ENCODE measurements at regions not wholly inside any gene's neighbourhood (a gene's known extent, or its start where the extent isn't known, plus 50 kb on each side); places are given as distances from the start of the nearest gene placed in this dataset.

- H3K27me3 ChIP-seq (ENCODE audit: control insufficient read depth in 1 of 2, insufficient read depth in 2 of 2, low read length in 2 of 2), result no peaks in the 10 kb centered on the region
- WGBS, 2 donors, result 46 to 54% methylated on average over 2 of the region's 2 CpGs
- H3K4me3 ChIP-seq (ENCODE audit: low read depth in 1 of 2, low read length in 2 of 2), result no peak overlapping the region
- no peaks in the 10 kb centered on the region for H3K36me3 ChIP-seq (ENCODE audit: control insufficient read depth in 2 of 2, insufficient read depth in 2 of 2, low read length in 1 of 2)
- no peaks in the 10 kb centered on the region for H3K4me1 ChIP-seq (ENCODE audit: control insufficient read depth in 2 of 2, insufficient read depth in 2 of 2, low read length in 1 of 2)
- H3K27ac ChIP-seq (ENCODE audit: low read depth in 2 of 2, low read length in 1 of 2), result no peak overlapping the region
- no peaks in the 10 kb centered on the region for H3K9me3 ChIP-seq (ENCODE audit: control insufficient read depth in 2 of 2, insufficient read depth in 1 of 2, low read depth in 1 of 2, low read length in 1 of 2)
Observed at GRCh38 chr10:107552963-107553362, 388.5 kb upstream of the SORCS1 start.

- Histone ChIP-seq H3K4me1 (ENCODE audit: control insufficient read depth in 2 of 2, insufficient read depth in 2 of 2, low read length in 1 of 2) (no peaks in the 10 kb centered on the region), H3K9me3 (ENCODE audit: control insufficient read depth in 2 of 2, insufficient read depth in 1 of 2, low read depth in 1 of 2, low read length in 1 of 2) (peaks cover 0 to 8% of the 10 kb centered on the region in 2 donors), H3K36me3 (ENCODE audit: control insufficient read depth in 2 of 2, insufficient read depth in 2 of 2, low read length in 1 of 2) (no peaks in the 10 kb centered on the region), H3K27me3 (ENCODE audit: control insufficient read depth in 1 of 2, insufficient read depth in 2 of 2, low read length in 2 of 2) (no peaks in the 10 kb centered on the region), H3K27ac (ENCODE audit: low read depth in 2 of 2, low read length in 1 of 2) (no peak overlapping the region), H3K4me3 (ENCODE audit: low read depth in 1 of 2, low read length in 2 of 2) (no peak overlapping the region)
- 53 to 59% methylated on average over 4 of the region's 4 CpGs for WGBS, 2 donors
Observed at GRCh38 chr10:107548301-107548700, 383.8 kb upstream of the SORCS1 start.

- no peak overlapping the region for H3K27ac ChIP-seq (ENCODE audit: low read depth in 2 of 2, low read length in 1 of 2)
- H3K4me3 ChIP-seq (ENCODE audit: low read depth in 1 of 2, low read length in 2 of 2), result no peak overlapping the region
- 70 to 72% methylated on average over 5 of the region's 5 CpGs for WGBS, 2 donors
- H3K36me3 ChIP-seq (ENCODE audit: control insufficient read depth in 2 of 2, insufficient read depth in 2 of 2, low read length in 1 of 2), result no peaks in the 10 kb centered on the region
- no peaks in the 10 kb centered on the region for H3K27me3 ChIP-seq (ENCODE audit: control insufficient read depth in 1 of 2, insufficient read depth in 2 of 2, low read length in 2 of 2)
- H3K4me1 ChIP-seq (ENCODE audit: control insufficient read depth in 2 of 2, insufficient read depth in 2 of 2, low read length in 1 of 2), result no peaks in the 10 kb centered on the region
- H3K9me3 ChIP-seq (ENCODE audit: control insufficient read depth in 2 of 2, insufficient read depth in 1 of 2, low read depth in 1 of 2, low read length in 1 of 2), result peaks cover 0 to 8% of the 10 kb centered on the region in 2 donors
Observed at GRCh38 chr10:107546986-107547385, 382.5 kb upstream of the SORCS1 start.

- Histone ChIP-seq H3K27me3 (ENCODE audit: control insufficient read depth in 1 of 2, insufficient read depth in 2 of 2, low read length in 2 of 2) (no peaks in the 10 kb centered on the region), H3K36me3 (ENCODE audit: control insufficient read depth in 2 of 2, insufficient read depth in 2 of 2, low read length in 1 of 2) (no peaks in the 10 kb centered on the region), H3K27ac (ENCODE audit: low read depth in 2 of 2, low read length in 1 of 2) (no peak overlapping the region), H3K4me1 (ENCODE audit: control insufficient read depth in 2 of 2, insufficient read depth in 2 of 2, low read length in 1 of 2) (no peaks in the 10 kb centered on the region), H3K9me3 (ENCODE audit: control insufficient read depth in 2 of 2, insufficient read depth in 1 of 2, low read depth in 1 of 2, low read length in 1 of 2) (peaks cover 0 to 8% of the 10 kb centered on the region in 2 donors), H3K4me3 (ENCODE audit: low read depth in 1 of 2, low read length in 2 of 2) (no peak overlapping the region)
- 31 to 36% methylated on average over 1 of the region's 1 CpG for WGBS, 2 donors
Observed at GRCh38 chr10:107546284-107546683, 381.8 kb upstream of the SORCS1 start.

GRCh38 chr10:107545717-107546116 is 381.2 kb upstream of the SORCS1 start:
- Histone ChIP-seq H3K9me3 (ENCODE audit: control insufficient read depth in 2 of 2, insufficient read depth in 1 of 2, low read depth in 1 of 2, low read length in 1 of 2) (peaks cover 0 to 8% of the 10 kb centered on the region in 2 donors), H3K27ac (ENCODE audit: low read depth in 2 of 2, low read length in 1 of 2) (no peak overlapping the region), H3K4me1 (ENCODE audit: control insufficient read depth in 2 of 2, insufficient read depth in 2 of 2, low read length in 1 of 2) (no peaks in the 10 kb centered on the region), H3K4me3 (ENCODE audit: low read depth in 1 of 2, low read length in 2 of 2) (no peak overlapping the region), H3K27me3 (ENCODE audit: control insufficient read depth in 1 of 2, insufficient read depth in 2 of 2, low read length in 2 of 2) (no peaks in the 10 kb centered on the region), H3K36me3 (ENCODE audit: control insufficient read depth in 2 of 2, insufficient read depth in 2 of 2, low read length in 1 of 2) (no peaks in the 10 kb centered on the region)
- 94 to 96% methylated on average over 18 of the region's 18 CpGs for WGBS, 2 donors

- H3K9me3 ChIP-seq (ENCODE audit: control insufficient read depth in 2 of 2, insufficient read depth in 1 of 2, low read depth in 1 of 2, low read length in 1 of 2), result peaks cover 0 to 8% of the 10 kb centered on the region in 2 donors
- no peaks in the 10 kb centered on the region for H3K27me3 ChIP-seq (ENCODE audit: control insufficient read depth in 1 of 2, insufficient read depth in 2 of 2, low read length in 2 of 2)
- WGBS, 2 donors, result 87% methylated on average over 14 of the region's 14 CpGs
- no peaks in the 10 kb centered on the region for H3K36me3 ChIP-seq (ENCODE audit: control insufficient read depth in 2 of 2, insufficient read depth in 2 of 2, low read length in 1 of 2)
- H3K4me1 ChIP-seq (ENCODE audit: control insufficient read depth in 2 of 2, insufficient read depth in 2 of 2, low read length in 1 of 2), result no peaks in the 10 kb centered on the region
- no peak overlapping the region for H3K27ac ChIP-seq (ENCODE audit: low read depth in 2 of 2, low read length in 1 of 2)
- no peak overlapping the region for H3K4me3 ChIP-seq (ENCODE audit: low read depth in 1 of 2, low read length in 2 of 2)
Observed at GRCh38 chr10:107544706-107545520, 380.4 kb upstream of the SORCS1 start.

GRCh38 chr10:107542607-107543006 is 378.1 kb upstream of the SORCS1 start:
- 78 to 81% methylated on average over 5 of the region's 5 CpGs for WGBS, 2 donors
- peaks cover 0 to 8% of the 10 kb centered on the region in 2 donors for H3K9me3 ChIP-seq (ENCODE audit: control insufficient read depth in 2 of 2, insufficient read depth in 1 of 2, low read depth in 1 of 2, low read length in 1 of 2)
- H3K27ac ChIP-seq (ENCODE audit: low read depth in 2 of 2, low read length in 1 of 2), result no peak overlapping the region
- no peaks in the 10 kb centered on the region for H3K36me3 ChIP-seq (ENCODE audit: control insufficient read depth in 2 of 2, insufficient read depth in 2 of 2, low read length in 1 of 2)
- no peaks in the 10 kb centered on the region for H3K27me3 ChIP-seq (ENCODE audit: control insufficient read depth in 1 of 2, insufficient read depth in 2 of 2, low read length in 2 of 2)
- H3K4me3 ChIP-seq (ENCODE audit: low read depth in 1 of 2, low read length in 2 of 2), result no peak overlapping the region
- H3K4me1 ChIP-seq (ENCODE audit: control insufficient read depth in 2 of 2, insufficient read depth in 2 of 2, low read length in 1 of 2), result no peaks in the 10 kb centered on the region

- peaks cover 0 to 8% of the 10 kb centered on the region in 2 donors for H3K9me3 ChIP-seq (ENCODE audit: control insufficient read depth in 2 of 2, insufficient read depth in 1 of 2, low read depth in 1 of 2, low read length in 1 of 2)
- H3K27me3 ChIP-seq (ENCODE audit: control insufficient read depth in 1 of 2, insufficient read depth in 2 of 2, low read length in 2 of 2), result no peaks in the 10 kb centered on the region
- no peaks in the 10 kb centered on the region for H3K36me3 ChIP-seq (ENCODE audit: control insufficient read depth in 2 of 2, insufficient read depth in 2 of 2, low read length in 1 of 2)
- H3K4me3 ChIP-seq (ENCODE audit: low read depth in 1 of 2, low read length in 2 of 2), result no peak overlapping the region
- WGBS, 2 donors, result 63 to 74% methylated on average over 1 of the region's 1 CpG
- no peak overlapping the region for H3K27ac ChIP-seq (ENCODE audit: low read depth in 2 of 2, low read length in 1 of 2)
- no peaks in the 10 kb centered on the region for H3K4me1 ChIP-seq (ENCODE audit: control insufficient read depth in 2 of 2, insufficient read depth in 2 of 2, low read length in 1 of 2)
Observed at GRCh38 chr10:107542016-107542415, 377.5 kb upstream of the SORCS1 start.

GRCh38 chr10:107540981-107541380 is 376.5 kb upstream of the SORCS1 start:
- WGBS, 2 donors, result 86 to 93% methylated on average over 1 of the region's 1 CpG
- Histone ChIP-seq H3K4me1 (ENCODE audit: control insufficient read depth in 2 of 2, insufficient read depth in 2 of 2, low read length in 1 of 2) (no peaks in the 10 kb centered on the region), H3K4me3 (ENCODE audit: low read depth in 1 of 2, low read length in 2 of 2) (no peak overlapping the region), H3K27me3 (ENCODE audit: control insufficient read depth in 1 of 2, insufficient read depth in 2 of 2, low read length in 2 of 2) (no peaks in the 10 kb centered on the region), H3K9me3 (ENCODE audit: control insufficient read depth in 2 of 2, insufficient read depth in 1 of 2, low read depth in 1 of 2, low read length in 1 of 2) (peaks cover 0 to 8% of the 10 kb centered on the region in 2 donors), H3K36me3 (ENCODE audit: control insufficient read depth in 2 of 2, insufficient read depth in 2 of 2, low read length in 1 of 2) (no peaks in the 10 kb centered on the region), H3K27ac (ENCODE audit: low read depth in 2 of 2, low read length in 1 of 2) (no peak overlapping the region)

GRCh38 chr10:107529350-107529749 is 364.8 kb upstream of the SORCS1 start:
- 75 to 78% methylated on average over 2 of the region's 2 CpGs for WGBS, 2 donors
- Histone ChIP-seq H3K27me3 (ENCODE audit: control insufficient read depth in 1 of 2, insufficient read depth in 2 of 2, low read length in 2 of 2) (no peaks in the 10 kb centered on the region), H3K4me3 (ENCODE audit: low read depth in 1 of 2, low read length in 2 of 2) (no peak overlapping the region), H3K36me3 (ENCODE audit: control insufficient read depth in 2 of 2, insufficient read depth in 2 of 2, low read length in 1 of 2) (no peaks in the 10 kb centered on the region), H3K4me1 (ENCODE audit: control insufficient read depth in 2 of 2, insufficient read depth in 2 of 2, low read length in 1 of 2) (no peaks in the 10 kb centered on the region), H3K9me3 (ENCODE audit: control insufficient read depth in 2 of 2, insufficient read depth in 1 of 2, low read depth in 1 of 2, low read length in 1 of 2) (peaks cover 0 to 5% of the 10 kb centered on the region in 2 donors), H3K27ac (ENCODE audit: low read depth in 2 of 2, low read length in 1 of 2) (no peak overlapping the region)
